NCI-H446 treated with DMSO at 0.1 percent for 48 hours (cell line): ENCODE measurements at regions not wholly inside any gene's neighbourhood (a gene's known extent, or its start where the extent isn't known, plus 50 kb on each side); places are given as distances from the start of the nearest gene placed in this dataset.

ENCODE experiments used
- DNase-seq: peaks from one replicate; lab custom pipeline; 2025; lab: John Stamatoyannopoulos, UW

DNA sequence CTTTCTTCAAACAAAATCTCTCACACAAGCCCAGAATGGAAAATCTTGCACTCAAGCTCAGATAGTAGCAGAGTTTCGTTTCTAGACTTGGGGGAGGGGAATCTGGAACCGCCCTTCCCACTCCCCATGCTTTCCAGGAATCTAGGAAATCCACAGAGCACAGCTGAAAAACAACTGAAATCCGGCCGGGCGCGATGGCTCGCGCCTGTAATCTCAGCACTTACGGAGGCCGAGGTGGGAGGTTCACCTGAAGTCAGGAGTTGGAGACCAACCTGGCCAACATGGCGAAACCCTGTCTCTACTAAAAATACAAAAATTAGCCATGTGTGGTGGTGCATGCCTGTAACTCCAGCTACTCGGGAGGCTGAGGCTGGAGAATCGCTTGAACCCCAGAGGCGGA is 127.3 kb upstream of the SLC34A2 start:
- no peak for DNase-seq

DNA sequence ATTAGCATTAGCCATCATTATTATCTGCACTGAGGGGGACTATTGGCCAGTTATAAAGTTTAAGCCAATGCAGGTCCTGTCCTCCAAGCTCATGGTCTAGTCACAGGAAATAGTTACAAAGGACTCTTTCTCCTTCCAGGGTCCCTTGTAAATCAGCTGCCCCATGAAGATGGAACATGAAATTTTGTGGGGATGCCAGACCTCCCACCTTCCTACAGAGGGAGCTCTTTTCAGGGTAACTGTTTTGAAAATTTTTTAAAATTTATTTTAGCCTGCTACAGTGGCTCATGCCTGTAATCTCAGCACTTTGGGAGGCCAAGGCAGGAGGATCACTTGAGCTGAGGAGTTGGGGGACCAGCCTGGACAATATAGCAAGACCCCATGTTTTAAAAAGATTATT is 124.4 kb upstream of the SLC34A2 start:
- no peak for DNase-seq

DNA sequence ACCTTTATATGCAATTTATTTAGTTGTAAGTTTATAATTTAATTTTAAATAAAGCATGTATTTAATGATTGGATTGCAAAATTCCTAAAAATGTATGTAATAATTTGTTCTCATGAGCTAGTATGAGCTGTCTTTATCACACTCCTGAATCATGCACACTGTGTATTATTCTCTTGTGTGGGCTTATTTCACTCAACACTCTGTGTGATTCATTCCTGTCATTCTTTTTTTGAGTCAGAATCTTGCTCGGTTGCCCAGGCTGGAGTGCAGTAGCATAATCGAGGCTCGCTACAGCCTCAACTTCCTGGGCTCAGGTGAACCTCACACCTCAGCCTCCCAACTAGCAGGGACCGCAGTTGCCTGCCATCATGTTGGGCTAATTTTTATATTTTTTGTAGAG is 123.1 kb upstream of the SLC34A2 start:
- no peak for DNase-seq

DNA sequence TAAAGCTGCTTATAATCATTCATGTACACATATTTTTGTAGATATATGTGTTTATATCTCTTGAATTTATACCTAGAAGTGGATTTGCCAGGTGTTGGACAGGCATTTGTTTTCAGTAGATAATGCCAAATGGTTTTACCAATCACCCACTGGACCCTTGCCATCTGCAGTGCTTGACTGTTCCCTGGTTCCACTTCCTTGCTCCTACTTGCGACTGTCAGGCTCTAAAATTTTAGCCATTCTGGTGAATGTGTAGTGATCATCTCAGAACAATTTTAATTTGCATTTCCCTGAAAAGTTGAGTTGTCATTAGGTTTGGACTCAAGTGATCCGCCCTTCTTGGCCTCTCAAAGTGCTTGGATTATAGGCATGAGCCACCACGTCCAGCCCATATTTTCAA is 122.4 kb upstream of the SLC34A2 start:
- no peak for DNase-seq

DNA sequence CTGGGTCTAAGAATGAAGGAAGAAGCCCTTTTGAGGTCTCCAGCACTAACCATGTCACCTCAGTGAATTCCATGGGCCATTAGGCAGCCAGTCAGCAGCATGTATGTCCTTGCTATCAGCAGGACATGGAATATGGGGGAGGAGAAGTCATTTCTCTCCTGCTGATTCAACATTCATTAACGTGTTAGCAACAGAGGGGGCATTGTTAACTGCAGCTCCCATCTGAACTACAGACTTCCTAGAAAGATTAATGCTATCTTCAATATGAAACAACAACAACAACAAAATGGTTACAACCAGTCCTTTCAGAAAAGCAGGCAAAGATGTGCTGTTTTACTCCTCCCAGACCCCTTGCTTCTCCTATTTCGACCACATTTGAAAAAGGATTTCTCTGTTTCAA is 120.4 kb upstream of the SLC34A2 start:
- DNase-seq, result no peak

DNA sequence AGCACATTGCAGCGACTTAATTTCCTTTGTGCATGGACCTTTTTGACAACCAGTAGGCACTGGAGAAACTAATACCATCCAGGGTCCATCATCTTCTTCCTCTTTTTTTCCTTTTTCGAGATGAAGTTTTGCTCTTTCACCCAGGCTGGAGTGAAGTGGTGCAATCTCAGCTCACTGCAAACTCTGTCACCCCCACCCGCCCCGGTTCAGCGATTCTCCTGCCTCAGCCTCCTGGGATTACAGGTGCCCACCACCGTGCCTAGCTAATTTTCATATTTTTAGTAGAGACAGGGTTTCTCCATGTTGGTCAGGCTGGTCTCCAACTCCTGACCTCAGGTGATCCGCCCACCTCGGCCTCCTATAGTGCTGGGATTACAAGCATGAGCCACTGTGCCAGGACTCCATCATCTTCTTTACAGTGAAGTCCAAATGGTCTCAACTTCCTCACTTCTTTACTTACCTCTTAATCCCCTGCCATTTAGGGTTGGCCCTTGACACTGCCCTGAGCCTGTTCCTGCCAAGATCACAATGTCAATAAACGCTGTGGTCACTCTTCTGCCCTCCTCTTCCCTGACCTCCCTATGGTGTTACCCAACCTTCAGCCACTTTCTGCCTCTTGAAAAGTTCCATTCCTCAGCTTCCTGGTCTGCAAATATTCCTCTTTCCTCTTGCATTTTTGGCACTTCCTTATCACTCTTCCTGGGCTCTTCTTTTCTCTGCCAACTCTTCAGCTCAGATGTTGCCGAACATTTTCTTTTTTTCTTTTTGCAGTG is 119.8 kb upstream of the SLC34A2 start:
- DNase-seq, result no peak

DNA sequence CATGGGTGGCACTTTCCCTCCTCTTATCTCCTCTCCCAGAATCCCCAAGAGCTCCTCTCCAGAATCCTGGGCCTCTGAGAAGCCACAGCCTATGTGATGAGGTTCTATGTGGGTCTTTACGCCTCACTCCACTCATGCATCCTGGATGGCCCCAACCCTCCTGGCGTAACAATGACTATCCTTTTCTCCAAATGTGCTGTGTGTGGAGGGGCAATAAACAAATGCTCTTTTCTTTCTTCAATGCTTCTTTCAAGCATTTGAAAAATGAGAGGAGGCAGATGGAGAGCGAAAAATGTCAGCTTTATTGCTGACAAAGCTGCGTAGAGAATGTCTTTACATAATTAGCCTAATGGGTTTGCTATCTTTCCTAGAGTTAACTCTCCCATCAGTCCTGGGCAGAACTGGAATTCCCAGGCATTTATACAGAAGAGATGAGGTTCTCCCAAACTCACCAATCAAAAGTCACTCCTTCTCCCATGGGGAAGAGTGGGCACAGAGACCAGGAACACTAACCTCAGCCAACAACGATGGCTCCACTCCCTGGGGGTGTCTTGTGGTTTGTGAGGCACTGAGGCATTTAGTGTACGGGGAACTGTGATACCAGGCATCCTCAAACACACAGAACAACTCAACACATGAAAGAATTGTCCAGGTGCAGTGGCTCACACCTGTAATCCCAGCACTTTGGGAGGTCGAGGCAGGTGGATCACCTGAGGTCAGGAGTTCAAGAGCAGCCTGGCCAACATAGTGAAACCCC is 118.9 kb upstream of the SLC34A2 start:
- DNase-seq, result no peak

DNA sequence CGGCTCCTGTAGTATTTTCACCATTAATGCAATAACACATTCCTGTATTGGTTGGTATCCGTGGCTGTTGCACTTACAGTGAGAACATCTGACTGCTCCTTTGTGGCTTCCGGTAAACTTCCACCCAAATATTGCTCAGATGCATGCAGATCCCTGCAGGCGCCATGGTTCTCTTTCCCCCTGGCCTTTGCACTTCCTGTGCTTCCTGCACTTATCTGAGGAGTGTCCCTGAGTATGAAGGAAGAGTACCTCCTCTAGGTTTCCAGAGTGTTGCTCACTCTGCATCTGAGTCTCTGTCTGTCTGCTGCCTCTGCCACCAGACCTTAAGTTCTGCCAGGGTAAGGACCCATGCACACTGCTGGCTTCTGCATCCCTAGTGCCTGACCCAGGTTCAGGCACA is 117.2 kb upstream of the SLC34A2 start:
- DNase-seq, result no peak

DNA sequence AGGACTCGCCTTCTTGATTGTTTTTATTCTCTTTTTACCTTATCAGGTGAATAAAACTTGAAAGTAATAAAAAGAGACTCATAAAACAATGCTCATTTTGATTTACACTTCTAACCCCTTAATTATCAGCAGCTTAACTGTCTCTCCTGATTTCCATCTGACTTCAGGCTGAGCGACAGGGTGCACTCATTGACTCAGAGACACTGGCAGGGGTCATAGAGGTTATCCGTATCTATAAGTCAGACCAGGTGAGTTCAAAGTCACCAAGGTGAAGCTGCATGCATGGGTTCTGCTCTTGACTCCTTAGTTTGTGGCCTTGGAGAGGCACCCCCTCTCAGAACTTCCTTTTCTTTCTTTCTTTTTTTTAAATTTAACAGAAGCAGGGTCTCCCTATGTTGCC is 116.4 kb upstream of the SLC34A2 start:
- no peak for DNase-seq

DNA sequence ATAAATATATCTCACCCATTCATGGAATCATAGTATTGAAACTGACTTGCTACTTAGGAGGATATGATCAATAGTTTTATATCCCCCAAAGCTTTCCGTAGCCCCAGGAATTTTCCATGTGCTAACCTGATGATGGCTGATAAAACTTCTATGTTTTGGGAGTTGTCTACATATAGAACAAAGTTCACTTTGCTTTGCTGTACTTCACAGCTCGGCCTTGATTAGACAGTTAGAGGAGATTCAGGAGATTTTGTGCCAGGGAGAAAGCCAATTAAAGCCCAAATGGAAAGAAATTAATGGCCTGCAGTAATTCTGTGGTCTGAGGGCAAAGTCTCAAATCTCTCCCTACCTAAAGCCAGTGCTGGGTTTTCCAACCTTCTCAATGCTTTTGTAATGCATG is 114.9 kb upstream of the SLC34A2 start:
- no peak for DNase-seq

DNA sequence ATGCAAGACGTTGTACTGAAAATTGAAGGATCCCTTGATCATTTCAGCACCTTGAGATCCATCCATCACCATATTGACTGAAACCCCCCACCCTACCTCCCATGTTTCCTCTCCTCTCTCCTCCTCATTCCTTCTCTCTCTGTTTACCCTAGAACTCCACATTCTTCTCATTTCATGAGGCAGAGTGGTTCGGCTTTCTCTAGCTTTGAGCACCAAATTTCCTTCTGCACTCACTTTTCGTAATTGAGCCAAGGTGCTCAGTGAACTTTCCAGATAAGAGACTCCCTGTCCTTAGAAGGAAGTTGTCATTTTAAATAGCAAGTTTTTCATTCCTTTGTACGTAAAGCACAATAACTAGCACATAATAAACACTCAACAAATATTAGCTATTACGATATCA is 108.3 kb upstream of the SLC34A2 start:
- DNase-seq, result no peak

DNA sequence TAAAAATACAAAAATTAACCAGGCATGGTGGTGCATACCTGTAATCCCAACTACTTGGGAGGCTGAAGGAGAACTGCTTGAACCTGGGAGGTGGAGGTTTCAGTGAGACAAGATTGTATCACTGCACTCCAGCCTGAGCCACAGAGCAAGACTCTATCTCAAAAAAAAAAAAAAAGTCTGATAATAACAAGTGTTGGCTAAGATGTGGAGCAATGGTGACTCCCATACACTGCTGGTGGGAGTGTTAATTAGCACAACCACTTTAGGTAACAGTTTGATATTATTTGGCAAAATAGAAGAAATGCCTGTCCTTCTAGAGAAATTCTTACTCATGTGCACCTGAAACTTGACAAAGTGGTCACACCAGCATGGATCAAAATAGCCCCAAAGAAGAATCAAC is 106.2 kb upstream of the SLC34A2 start:
- no peak for DNase-seq

DNA sequence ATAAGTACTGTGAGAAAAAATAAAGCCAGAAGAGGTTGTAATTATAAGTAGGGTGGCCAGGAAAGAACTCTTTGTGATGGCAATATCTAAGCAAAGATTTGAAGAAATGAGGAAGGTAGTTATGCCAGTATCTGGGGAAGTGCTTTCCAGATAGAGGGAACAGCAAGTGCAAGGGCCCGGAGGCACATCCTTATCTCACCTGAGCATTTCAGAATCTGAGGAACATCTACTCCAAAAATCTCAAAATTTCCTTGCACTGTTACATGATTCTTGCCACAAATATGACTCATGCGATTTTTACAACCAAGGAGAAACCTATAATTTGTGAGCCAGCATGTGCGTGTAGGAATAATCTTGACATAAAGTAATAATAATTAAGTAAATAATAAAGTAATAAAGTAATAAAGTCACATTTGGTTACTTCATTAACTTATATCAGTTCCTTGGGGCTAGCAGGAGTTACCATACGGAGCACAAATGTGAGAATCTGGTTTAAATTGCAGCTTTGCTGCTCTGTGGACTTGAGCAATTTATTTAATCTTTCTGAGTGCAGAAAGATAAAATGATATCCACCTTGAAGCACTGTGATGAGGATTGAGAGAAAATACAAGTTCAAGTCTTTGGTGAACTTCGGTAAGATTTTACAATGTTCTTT is 105.1 kb upstream of the SLC34A2 start:
- DNase-seq, result no peak

DNA sequence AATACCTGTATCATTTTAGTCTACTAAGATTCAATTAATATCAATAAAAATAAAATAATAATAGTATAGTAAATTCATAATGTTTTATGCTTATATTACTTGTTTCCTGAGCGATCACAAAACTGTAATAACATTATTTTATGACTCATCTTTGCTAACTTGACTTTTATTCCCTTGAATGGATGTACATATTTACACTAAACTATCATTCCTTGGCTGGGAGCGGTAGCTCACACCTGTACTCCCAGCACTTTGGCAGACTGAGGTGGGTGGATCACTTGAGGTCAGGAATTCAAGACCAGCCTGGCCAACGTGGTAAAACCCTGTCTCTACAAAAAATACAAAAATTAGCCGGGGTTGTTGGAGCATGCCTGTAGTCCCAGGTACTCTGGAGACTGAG is 104.0 kb upstream of the SLC34A2 start:
- no peak for DNase-seq

DNA sequence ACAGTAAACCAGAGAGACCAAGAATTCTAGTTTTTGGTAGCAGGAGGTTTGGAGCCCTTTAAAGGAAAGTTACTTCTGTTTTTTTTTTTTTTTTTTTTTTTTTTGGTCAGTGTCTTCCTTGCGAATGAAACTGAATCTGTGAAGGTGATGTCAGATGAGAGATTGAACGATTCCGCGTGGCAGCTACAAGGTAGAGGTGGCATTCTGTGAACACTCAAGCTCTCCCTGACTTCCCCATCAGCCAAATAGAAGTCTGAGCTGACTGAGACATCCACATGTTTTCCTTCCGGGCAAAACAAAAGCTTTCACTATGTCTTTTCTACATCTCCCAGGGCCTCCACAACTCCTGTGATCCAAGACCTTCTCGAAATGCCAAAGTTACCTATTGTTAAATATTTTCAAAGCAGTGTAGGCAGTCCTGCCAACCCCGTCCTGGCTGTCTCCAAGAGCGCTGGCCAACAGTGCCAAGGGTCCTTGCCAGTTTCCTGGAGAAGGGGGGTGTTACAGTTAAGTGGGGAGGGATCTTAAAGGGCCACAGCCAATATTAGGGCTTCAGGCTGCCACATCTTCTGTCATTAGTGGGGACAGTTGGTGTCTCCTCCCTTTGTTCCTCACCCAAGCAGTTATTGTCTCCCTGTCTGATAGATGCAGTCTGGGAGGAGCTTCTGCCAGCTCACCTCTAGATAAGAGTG is 102.9 kb upstream of the SLC34A2 start:
- DNase-seq, result no peak

DNA sequence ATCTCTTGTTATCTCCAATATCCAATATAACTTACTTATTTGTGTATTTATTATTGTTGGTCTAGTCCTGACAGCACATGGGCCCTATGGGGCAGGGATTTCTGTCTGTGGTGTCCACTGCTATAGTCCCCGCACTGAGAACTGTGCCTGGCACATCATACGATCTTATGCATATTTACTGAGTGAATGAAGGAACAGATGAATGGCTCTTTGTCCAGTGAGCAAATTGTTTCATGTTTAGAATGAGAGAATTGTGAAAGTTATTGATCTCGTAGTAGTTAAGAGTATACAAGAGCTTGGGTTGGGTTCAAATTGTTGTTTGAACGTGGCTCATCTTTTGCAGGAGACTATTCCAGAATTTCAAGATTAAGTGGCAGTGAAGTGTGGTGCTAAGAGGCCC is 96.1 kb upstream of the SLC34A2 start:
- DNase-seq, result no peak

DNA sequence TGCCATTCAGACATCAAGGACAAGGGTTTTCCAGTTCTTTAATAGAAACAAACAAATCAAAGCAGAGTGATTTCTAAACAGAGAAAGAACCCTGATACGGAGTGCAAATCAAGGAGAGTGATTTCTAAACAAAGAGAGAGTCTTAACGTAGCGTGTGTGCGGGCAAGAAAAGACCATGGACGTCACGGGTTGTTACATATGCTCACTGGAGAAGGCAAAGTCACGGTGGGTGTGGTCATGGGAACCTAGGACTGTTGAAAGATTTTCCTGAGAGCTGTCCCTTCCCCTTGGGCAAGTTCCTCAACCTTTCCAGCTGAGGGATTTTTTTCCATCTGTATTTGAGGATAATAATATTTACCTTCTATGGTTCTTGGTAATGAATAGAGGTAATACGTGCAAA is 95.0 kb upstream of the SLC34A2 start:
- DNase-seq, result no peak

DNA sequence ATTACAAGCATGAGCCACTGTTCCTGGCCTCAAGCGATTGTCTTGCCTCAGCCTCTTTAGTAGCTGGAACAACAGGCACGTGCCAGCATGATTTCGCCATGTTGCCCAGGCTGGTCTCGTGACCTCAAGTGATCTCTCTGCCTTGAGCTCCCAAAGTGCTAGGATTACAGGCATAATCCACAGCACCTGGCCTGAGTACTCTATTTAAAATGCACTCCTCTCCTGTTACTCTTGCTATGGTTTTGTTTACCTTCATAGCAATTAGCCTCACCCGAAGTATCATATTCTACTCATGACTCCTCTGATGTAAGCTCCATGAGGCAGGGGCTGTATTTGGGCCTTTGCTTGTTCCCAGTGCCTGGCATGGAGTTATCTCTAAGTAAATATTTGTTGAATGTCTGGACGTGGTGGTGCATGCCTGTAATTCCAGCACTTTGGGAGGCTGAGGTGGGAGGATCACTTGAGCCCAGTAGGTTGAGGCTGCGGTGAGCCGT is 92.5 kb upstream of the SLC34A2 start:
- DNase-seq, result no peak

DNA sequence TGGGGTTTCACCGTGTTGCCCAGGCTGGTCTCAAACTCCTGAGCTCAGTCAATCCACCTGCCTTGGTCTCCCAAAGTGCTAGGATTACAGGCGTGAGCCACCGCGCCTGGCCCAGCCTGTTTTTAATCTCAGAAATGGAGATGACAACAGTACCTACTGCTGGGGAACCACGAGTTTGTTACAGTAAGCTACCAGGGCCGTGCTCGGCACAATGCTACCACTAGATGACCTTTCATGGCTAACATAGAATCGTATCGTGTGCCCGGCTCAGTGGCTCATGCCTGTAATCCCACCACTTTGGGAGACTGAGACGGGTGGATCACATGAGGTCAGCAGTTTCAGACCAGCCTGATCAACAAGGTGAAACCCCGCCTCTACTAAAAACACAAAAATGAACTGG is 90.8 kb upstream of the SLC34A2 start:
- no peak for DNase-seq

DNA sequence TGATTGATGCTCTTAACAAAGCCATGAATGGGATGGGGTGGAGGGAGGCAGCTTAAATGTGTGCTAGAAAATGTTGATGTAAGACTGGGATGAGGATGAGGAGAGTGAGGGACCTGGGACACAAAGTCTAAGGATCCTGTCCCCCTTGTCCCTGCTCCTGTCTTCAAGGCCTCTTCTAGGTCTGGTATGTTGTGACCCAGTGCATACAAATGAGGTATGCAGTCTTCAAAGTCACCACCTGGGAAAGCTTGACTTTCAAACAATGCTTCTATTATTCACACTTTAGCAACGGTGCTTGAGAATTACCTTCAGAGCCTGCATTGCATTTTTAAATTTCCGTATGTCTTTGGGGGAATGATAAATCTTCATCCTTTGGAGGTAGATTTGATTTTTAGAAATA is 88.4 kb upstream of the SLC34A2 start:
- DNase-seq, result no peak

DNA sequence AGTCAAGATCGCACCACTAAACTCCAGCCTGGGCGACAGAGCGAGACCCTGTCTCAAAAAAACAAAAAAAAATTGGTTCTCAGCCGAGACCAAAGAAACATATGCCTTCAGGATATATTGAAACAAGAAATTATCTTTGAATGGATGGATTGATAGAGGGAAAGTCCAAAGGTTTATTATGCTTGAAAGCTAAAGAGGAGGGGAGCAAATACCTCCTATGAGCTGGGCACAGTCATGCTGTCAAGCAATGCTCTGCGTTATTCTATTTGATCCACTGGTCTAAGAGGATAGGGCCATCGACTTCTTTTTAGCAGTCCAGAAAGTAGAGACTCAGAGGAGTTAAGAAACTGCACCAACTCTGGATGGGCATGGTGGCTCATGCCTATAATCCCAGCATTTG is 85.9 kb upstream of the SLC34A2 start:
- no peak for DNase-seq

DNA sequence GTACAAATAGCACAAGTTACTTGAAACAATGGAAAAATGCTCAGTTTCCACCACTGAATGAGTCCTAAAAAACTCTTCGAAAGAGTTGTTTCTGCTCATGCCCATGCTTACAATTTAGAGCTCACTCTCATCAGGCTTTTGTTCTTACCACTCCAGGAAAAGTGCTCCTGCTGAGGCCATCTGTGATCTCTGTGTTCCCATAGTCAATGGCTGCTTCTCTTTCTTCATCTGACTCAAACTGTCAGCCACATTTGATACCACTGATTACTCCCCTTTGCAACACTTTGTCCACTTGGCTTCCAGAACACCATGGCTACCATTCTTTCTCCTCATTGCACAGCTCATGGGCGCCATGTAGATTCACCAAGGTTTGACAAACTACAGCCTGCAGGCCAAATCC is 80.0 kb upstream of the SLC34A2 start:
- DNase-seq, result no peak

DNA sequence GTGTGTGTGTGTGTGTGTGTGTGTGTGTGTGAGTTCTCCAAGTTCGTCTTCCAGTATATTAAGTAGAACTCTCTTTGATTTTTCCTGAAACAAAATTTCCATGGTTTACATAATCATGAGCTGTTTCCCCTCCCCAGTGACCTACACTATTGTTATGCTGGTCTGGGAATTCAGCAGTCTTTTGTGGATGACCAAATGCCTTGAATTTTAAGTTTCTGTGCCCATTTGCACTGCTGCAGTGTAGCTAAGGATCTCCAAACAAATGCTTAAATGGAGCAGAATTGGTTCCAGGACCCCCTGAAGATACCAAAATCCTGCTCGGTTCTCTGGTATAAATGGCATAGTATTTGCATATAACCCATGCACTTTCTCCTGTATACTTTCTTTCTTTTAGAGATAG is 77.2 kb upstream of the SLC34A2 start:
- no peak for DNase-seq
